Osteoblast (primary cell): ENCODE measurements at regions not wholly inside any gene's neighbourhood (a gene's known extent, or its start where the extent isn't known, plus 50 kb on each side); places are given as distances from the start of the nearest gene placed in this dataset.

ENCODE experiments used
- DNase-seq: peaks from one replicate; pipeline ENCODE4 v3.0.0; 2011; ENCODE audit warnings: low spot score, mixed read lengths; ENCODE audit not compliant: insufficient read length; ENCODE audit errors: missing footprints
- H2AFZ ChIP-seq: 2 replicates; pipeline ENCODE4 v1.6.0; 2011; ENCODE audit warnings: mild to moderate bottlenecking, low read length
- H3K27ac ChIP-seq: 2 replicates; pipeline ENCODE4 v1.5.1; 2011; ENCODE audit warnings: mild to moderate bottlenecking, low read depth, low read length, moderate library complexity
- H3K27me3 ChIP-seq: 2 replicates; pipeline ENCODE4 v1.6.0; 2012; ENCODE audit warnings: mild to moderate bottlenecking, control low read depth, inconsistent platforms, low read length, moderate library complexity; ENCODE audit not compliant: insufficient read depth
- H3K36me3 ChIP-seq: 2 replicates; pipeline ENCODE4 v1.5.1; 2011; ENCODE audit warnings: mild to moderate bottlenecking, low read length, control low read depth, moderate library complexity; ENCODE audit not compliant: insufficient read depth
- H3K4me1 ChIP-seq: 2 replicates; pipeline ENCODE4 v1.5.1; 2011; ENCODE audit warnings: mild to moderate bottlenecking, low read length, control low read depth, moderate library complexity; ENCODE audit not compliant: insufficient read depth
- H3K4me2 ChIP-seq: 2 replicates; pipeline ENCODE4 v1.6.0; 2011; ENCODE audit warnings: mild to moderate bottlenecking, low read length; ENCODE audit not compliant: insufficient read depth
- H3K4me3 ChIP-seq: fragments of 200-600 bp; sonication (generic); 3 replicates; pipeline ENCODE4 v1.5.1; 2012; ENCODE audit warnings: mild to moderate bottlenecking, low read length, inconsistent platforms; ENCODE audit not compliant: insufficient read depth
- H3K79me2 ChIP-seq: 2 replicates; pipeline ENCODE4 v1.6.0; 2012; ENCODE audit warnings: mild to moderate bottlenecking, low read length, control low read depth, inconsistent platforms; ENCODE audit not compliant: insufficient read depth
- H3K9me3 ChIP-seq: 2 replicates; pipeline ENCODE4 v1.5.1; 2011; ENCODE audit warnings: low read depth, low read length, control low read depth
- H4K20me1 ChIP-seq: 2 replicates; pipeline ENCODE4 v1.6.0; 2012; ENCODE audit warnings: mild to moderate bottlenecking, low read length, control low read depth; ENCODE audit not compliant: insufficient read depth
- TF ChIP-seq, protein P1 (sequence below): IDR thresholded peaks from 2 replicates; pipeline ENCODE4 v1.5.1; 2011; ENCODE audit warnings: mild to moderate bottlenecking, low read depth, low read length, moderate library complexity; ENCODE audit errors: extremely low read depth

GRCh38 chr5:72656331-72656730, 149.1 kb upstream of the ZNF366 start:
- no peak for DNase-seq

GRCh38 chr5:72654231-72654630, 147.0 kb upstream of the ZNF366 start:
- Histone ChIP-seq H3K4me3 (no peak overlapping the region), H4K20me1 (no peaks in the 10 kb centered on the region), H3K4me2 (no peak overlapping the region), H2AFZ (no peak overlapping the region), H3K27ac (no peak overlapping the region), H3K36me3 (no peaks in the 10 kb centered on the region), H3K79me2 (no peaks in the 10 kb centered on the region), H3K27me3 (no peaks in the 10 kb centered on the region), H3K9me3 (no peaks in the 10 kb centered on the region), H3K4me1 (peaks cover 5% of the 10 kb centered on the region)
- TF ChIP-seq, protein P1, sequence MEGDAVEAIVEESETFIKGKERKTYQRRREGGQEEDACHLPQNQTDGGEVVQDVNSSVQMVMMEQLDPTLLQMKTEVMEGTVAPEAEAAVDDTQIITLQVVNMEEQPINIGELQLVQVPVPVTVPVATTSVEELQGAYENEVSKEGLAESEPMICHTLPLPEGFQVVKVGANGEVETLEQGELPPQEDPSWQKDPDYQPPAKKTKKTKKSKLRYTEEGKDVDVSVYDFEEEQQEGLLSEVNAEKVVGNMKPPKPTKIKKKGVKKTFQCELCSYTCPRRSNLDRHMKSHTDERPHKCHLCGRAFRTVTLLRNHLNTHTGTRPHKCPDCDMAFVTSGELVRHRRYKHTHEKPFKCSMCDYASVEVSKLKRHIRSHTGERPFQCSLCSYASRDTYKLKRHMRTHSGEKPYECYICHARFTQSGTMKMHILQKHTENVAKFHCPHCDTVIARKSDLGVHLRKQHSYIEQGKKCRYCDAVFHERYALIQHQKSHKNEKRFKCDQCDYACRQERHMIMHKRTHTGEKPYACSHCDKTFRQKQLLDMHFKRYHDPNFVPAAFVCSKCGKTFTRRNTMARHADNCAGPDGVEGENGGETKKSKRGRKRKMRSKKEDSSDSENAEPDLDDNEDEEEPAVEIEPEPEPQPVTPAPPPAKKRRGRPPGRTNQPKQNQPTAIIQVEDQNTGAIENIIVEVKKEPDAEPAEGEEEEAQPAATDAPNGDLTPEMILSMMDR: no peak
- no peak for DNase-seq

More at GRCh38 chr5:72656331-72656730, 149.1 kb upstream of the ZNF366 start:
- H3K36me3 ChIP-seq: no peaks in the 10 kb centered on the region
- no peak overlapping the region for H3K4me2 ChIP-seq
- peaks cover 2% of the 10 kb centered on the region for H3K4me1 ChIP-seq
- no peak overlapping the region for H2AFZ ChIP-seq
- H3K4me3 ChIP-seq: no peak overlapping the region
- no peak overlapping the region for H3K27ac ChIP-seq
- H3K9me3 ChIP-seq: no peaks in the 10 kb centered on the region
- H3K27me3 ChIP-seq: no peaks in the 10 kb centered on the region
- TF ChIP-seq, protein P1: no peak
- H3K79me2 ChIP-seq: no peaks in the 10 kb centered on the region
- H4K20me1 ChIP-seq: no peaks in the 10 kb centered on the region

DNA sequence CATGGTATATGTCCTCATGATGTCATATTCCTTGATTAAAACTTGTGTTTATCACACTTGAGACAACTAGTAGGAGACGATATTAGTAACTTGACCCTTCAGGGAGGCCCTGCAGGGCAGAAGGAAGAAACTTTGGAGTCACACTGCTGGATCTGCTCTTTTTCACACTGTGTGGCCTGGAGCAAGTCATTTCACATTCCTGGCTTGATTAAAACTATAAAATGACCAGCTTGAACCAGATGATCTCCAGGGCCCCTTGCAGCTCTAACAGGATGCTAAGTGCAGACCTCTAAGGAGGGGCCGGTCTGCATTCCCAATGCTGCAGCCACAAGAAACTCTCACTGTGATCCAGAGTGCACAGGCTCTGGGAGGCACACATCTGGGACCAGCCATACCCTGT, 146.4 kb upstream of the ZNF366 start:
- no peak overlapping the region for H3K4me3 ChIP-seq
- no peak overlapping the region for H3K4me2 ChIP-seq
- H3K27ac ChIP-seq: no peak overlapping the region
- no peaks in the 10 kb centered on the region for H3K9me3 ChIP-seq
- H3K79me2 ChIP-seq: no peaks in the 10 kb centered on the region
- TF ChIP-seq, protein P1: no peak
- no peaks in the 10 kb centered on the region for H3K27me3 ChIP-seq
- no peak overlapping the region for H2AFZ ChIP-seq
- no peak for DNase-seq
- H3K36me3 ChIP-seq: no peaks in the 10 kb centered on the region
- H4K20me1 ChIP-seq: no peaks in the 10 kb centered on the region
- H3K4me1 ChIP-seq: peaks cover 6% of the 10 kb centered on the region

- H3K27ac ChIP-seq: no peak overlapping the region
- H3K27me3 ChIP-seq: no peaks in the 10 kb centered on the region
- no peak overlapping the region for H3K4me2 ChIP-seq
- H3K36me3 ChIP-seq: no peaks in the 10 kb centered on the region
- H3K79me2 ChIP-seq: no peaks in the 10 kb centered on the region
- H2AFZ ChIP-seq: no peak overlapping the region
- H3K9me3 ChIP-seq: no peaks in the 10 kb centered on the region
- H3K4me3 ChIP-seq: no peak overlapping the region
- no peaks in the 10 kb centered on the region for H4K20me1 ChIP-seq
- TF ChIP-seq, protein P1: no peak
- DNase-seq: no peak
- peaks cover 6% of the 10 kb centered on the region for H3K4me1 ChIP-seq
These were observed 144.6 kb upstream of the ZNF366 start for GRCh38 chr5:72651779-72652178.
